DMS 273 (cell line): ENCODE measurements at regions not wholly inside any gene's neighbourhood (a gene's known extent, or its start where the extent isn't known, plus 50 kb on each side); places are given as distances from the start of the nearest gene placed in this dataset.
"Not testable (repeated sequence)": the region's sequence is repeated elsewhere in the genome, so short reads cannot be mapped to it uniquely, and the experiment has no call there.

Experiments used
- DNase-seq: peaks from one replicate; lab custom pipeline; 2025; ENCODE audit not compliant: unreplicated experiment; lab: John Stamatoyannopoulos, UW

- not testable (repeated sequence) for DNase-seq
These were observed 1347.6 kb downstream of the RPIA start for GRCh38 chr2:90039093-90039492.

- DNase-seq: not testable (repeated sequence)
These were observed 1356.3 kb downstream of the RPIA start for GRCh38 chr2:90047776-90048175.

GRCh38 chr2:90052113-90052631 lies 1360.7 kb downstream of the RPIA start:
- DNase-seq: not testable (repeated sequence)

GRCh38 chr2:90069290-90069894 lies 1377.9 kb downstream of the RPIA start:
- peak; percentile 68 for DNase-seq

GRCh38 chr2:90076311-90076710 lies 1384.8 kb downstream of the RPIA start:
- no peak for DNase-seq

GRCh38 chr2:90077948-90078347 lies 1386.5 kb downstream of the RPIA start:
- no peak for DNase-seq

GRCh38 chr2:90079374-90079773 lies 1387.9 kb downstream of the RPIA start:
- no peak for DNase-seq

GRCh38 chr2:90087792-90088191 lies 1396.3 kb downstream of the RPIA start:
- DNase-seq: not testable (repeated sequence)

- DNase-seq: not testable (repeated sequence)
These were observed 1402.2 kb downstream of the RPIA start for GRCh38 chr2:90093571-90094270.

- DNase-seq: not testable (repeated sequence)
These were observed 1406.1 kb downstream of the RPIA start for GRCh38 chr2:90097617-90098016.

GRCh38 chr2:90105142-90105541 lies 1413.7 kb downstream of the RPIA start:
- peak; percentile 7 for DNase-seq

- not testable (repeated sequence) for DNase-seq
These were observed 1431.9 kb downstream of the RPIA start for GRCh38 chr2:90123409-90123808.

GRCh38 chr2:90139046-90139445 lies 1447.6 kb downstream of the RPIA start:
- DNase-seq: not testable (repeated sequence)

- not testable (repeated sequence) for DNase-seq
These were observed 1450.1 kb downstream of the RPIA start for GRCh38 chr2:90141558-90141957.

- not testable (repeated sequence) for DNase-seq
These were observed 1460.3 kb downstream of the RPIA start for GRCh38 chr2:90151805-90152204.

- DNase-seq: not testable (repeated sequence)
These were observed 1479.5 kb downstream of the RPIA start for GRCh38 chr2:90170978-90171377.

- not testable (repeated sequence) for DNase-seq
These were observed 1481.6 kb downstream of the RPIA start for GRCh38 chr2:90173081-90173480.

- DNase-seq: not testable (repeated sequence)
These were observed 1488.1 kb downstream of the RPIA start for GRCh38 chr2:90179591-90179990.

- peak; percentile 40 for DNase-seq
These were observed 1516.1 kb downstream of the RPIA start for GRCh38 chr2:90207454-90208058.

GRCh38 chr2:90209009-90209408 lies 1517.5 kb downstream of the RPIA start:
- no peak for DNase-seq

GRCh38 chr2:90209806-90210205 lies 1518.3 kb downstream of the RPIA start:
- DNase-seq: no peak

- not testable (repeated sequence) for DNase-seq
These were observed 1524.4 kb downstream of the RPIA start for GRCh38 chr2:90215880-90216279.
